ENCODE measurements at regions not wholly inside any gene's neighbourhood (a gene's known extent, or its start where the extent isn't known, plus 50 kb on each side); places are given as distances from the start of the nearest gene placed in this dataset.

DNA sequence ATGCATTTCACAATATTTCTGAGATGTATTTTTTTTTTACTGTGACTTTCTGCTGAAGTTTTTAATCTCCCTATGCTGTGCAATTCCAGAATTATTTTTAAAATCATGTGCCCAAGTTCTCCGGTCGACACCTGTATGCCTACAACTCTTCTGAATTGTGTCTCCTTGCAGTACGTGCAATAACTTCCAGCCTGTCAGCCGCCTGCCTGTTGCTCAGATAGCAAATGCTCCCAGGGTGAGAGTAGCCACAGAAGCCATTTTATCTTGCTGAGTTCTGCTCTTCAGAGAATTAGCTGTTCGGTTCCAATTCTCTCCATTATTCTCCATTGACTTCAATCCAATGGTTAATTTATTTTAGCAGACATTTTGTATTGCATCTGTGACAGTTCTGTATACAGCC, 188.3 kb downstream of the CDC14C start:
- no peak overlapping the region for H3K27ac ChIP-seq (ENCODE audit: low read depth, low read length)
- no peak overlapping the region for H3K4me3 ChIP-seq (ENCODE audit: insufficient read depth, low read depth, low read length)
- H3K4me2 ChIP-seq (ENCODE audit: low read length), result no peak overlapping the region
- no peaks in the 10 kb centered on the region for H3K36me3 ChIP-seq (ENCODE audit: insufficient read depth, low read length)
- FAIRE-seq, result no peak
- H3K4me3 Mint-ChIP-seq (ENCODE audit: unreplicated experiment), result no peak overlapping the region
- DNase-seq (ENCODE audit: low read depth), result no peak
- H3K4me1 Mint-ChIP-seq (ENCODE audit: low read depth, unreplicated experiment), result no peaks in the 10 kb centered on the region
- H3K9ac ChIP-seq (ENCODE audit: low read length), result no peak overlapping the region
- H4K20me1 ChIP-seq (ENCODE audit: insufficient read depth, low read length), result no peaks in the 10 kb centered on the region
- H3K27me3 ChIP-seq (ENCODE audit: insufficient read depth, low read length), result no peaks in the 10 kb centered on the region
- H3K36me3 Mint-ChIP-seq (ENCODE audit: low read depth, unreplicated experiment), result no peaks in the 10 kb centered on the region
- H3K79me2 ChIP-seq (ENCODE audit: insufficient read depth, low read length), result no peaks in the 10 kb centered on the region
- no peak overlapping the region for H2AFZ ChIP-seq (ENCODE audit: low read depth, low read length)
- H3K27me3 Mint-ChIP-seq (ENCODE audit: low read depth, unreplicated experiment), result no peaks in the 10 kb centered on the region
- peaks cover 6% of the 10 kb centered on the region for H3K9me3 Mint-ChIP-seq (ENCODE audit: unreplicated experiment)
- H3K4me1 ChIP-seq (ENCODE audit: insufficient read depth, low read length), result no peaks in the 10 kb centered on the region
- peaks cover 2% of the 10 kb centered on the region for H3K9me3 ChIP-seq (ENCODE audit: insufficient read depth, low read depth, low read length)
- TF ChIP-seq EZH2 (IDR thresholded peaks at IDR 0.05; ENCODE audit: insufficient read depth, low read length), result no peak
- TF ChIP-seq, protein P1, sequence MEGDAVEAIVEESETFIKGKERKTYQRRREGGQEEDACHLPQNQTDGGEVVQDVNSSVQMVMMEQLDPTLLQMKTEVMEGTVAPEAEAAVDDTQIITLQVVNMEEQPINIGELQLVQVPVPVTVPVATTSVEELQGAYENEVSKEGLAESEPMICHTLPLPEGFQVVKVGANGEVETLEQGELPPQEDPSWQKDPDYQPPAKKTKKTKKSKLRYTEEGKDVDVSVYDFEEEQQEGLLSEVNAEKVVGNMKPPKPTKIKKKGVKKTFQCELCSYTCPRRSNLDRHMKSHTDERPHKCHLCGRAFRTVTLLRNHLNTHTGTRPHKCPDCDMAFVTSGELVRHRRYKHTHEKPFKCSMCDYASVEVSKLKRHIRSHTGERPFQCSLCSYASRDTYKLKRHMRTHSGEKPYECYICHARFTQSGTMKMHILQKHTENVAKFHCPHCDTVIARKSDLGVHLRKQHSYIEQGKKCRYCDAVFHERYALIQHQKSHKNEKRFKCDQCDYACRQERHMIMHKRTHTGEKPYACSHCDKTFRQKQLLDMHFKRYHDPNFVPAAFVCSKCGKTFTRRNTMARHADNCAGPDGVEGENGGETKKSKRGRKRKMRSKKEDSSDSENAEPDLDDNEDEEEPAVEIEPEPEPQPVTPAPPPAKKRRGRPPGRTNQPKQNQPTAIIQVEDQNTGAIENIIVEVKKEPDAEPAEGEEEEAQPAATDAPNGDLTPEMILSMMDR (IDR thresholded peaks at IDR 0.05; ENCODE audit: insufficient read depth, low read depth, low read length), result no peak
- no peak overlapping the region for H3K27ac Mint-ChIP-seq (ENCODE audit: unreplicated experiment)

DNA sequence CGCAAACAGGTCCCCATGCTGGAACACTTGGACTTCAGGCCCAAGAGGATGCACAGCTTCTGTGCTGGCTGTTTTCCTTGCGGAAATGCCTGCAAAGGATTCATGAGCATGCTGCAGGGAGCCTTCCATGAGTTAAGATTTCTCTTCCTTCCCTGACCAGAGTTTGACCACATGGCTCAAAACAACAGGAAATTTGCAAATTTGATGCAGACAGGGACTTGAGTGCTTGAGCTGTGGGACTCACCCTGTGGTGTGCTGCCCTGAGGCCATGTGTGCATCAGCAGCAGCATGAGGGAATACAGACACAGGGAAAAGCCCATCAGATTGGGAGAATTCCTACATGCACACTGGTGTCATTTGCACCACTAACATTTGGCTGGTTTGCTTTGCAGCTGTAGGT, 195.4 kb downstream of the CDC14C start:
- H3K4me1 Mint-ChIP-seq (ENCODE audit: low read depth, unreplicated experiment), result no peaks in the 10 kb centered on the region

DNA sequence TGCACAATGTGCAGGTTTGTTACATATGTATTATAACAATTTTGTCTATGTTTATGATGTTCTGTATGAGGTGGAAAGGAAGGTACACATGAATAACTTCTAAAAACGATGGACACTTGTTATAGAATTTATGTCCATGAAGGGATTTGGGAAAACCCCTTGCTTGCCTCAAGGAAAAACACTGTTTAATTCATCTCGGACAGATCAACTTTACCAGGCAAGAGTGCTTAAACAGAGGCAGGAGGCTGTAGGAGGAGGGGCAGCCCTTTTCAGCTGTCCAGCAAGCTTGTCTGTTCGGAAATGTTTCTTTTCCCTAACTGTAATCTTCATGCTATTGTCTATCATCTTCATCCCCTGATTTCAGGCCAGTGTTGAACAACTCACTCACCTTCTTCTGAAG, 200.9 kb downstream of the CDC14C start:
- H3K27me3 Mint-ChIP-seq (ENCODE audit: low read depth, unreplicated experiment), result peaks cover 4% of the 10 kb centered on the region
- H4K20me1 ChIP-seq (ENCODE audit: insufficient read depth, low read length), result no peaks in the 10 kb centered on the region
- H2AFZ ChIP-seq (ENCODE audit: low read depth, low read length), result no peak overlapping the region
- no peak overlapping the region for H3K9ac ChIP-seq (ENCODE audit: low read length)
- no peak for TF ChIP-seq EZH2 (IDR thresholded peaks at IDR 0.05; ENCODE audit: insufficient read depth, low read length)
- TF ChIP-seq, protein P1 (IDR thresholded peaks at IDR 0.05; ENCODE audit: insufficient read depth, low read depth, low read length), result no peak
- H3K4me3 Mint-ChIP-seq (ENCODE audit: unreplicated experiment), result no peak overlapping the region
- H3K9me3 ChIP-seq (ENCODE audit: insufficient read depth, low read depth, low read length), result peaks cover 3% of the 10 kb centered on the region
- no peak overlapping the region for H3K4me2 ChIP-seq (ENCODE audit: low read length)
- no peaks in the 10 kb centered on the region for H3K4me1 Mint-ChIP-seq (ENCODE audit: low read depth, unreplicated experiment)
- no peak overlapping the region for H3K27ac ChIP-seq (ENCODE audit: low read depth, low read length)
- H3K4me1 ChIP-seq (ENCODE audit: insufficient read depth, low read length), result no peaks in the 10 kb centered on the region
- H3K4me3 ChIP-seq (ENCODE audit: insufficient read depth, low read depth, low read length), result no peak overlapping the region
- no peaks in the 10 kb centered on the region for H3K36me3 ChIP-seq (ENCODE audit: insufficient read depth, low read length)
- H3K79me2 ChIP-seq (ENCODE audit: insufficient read depth, low read length), result no peaks in the 10 kb centered on the region
- H3K9me3 Mint-ChIP-seq (ENCODE audit: unreplicated experiment), result no peaks in the 10 kb centered on the region
- H3K27me3 ChIP-seq (ENCODE audit: insufficient read depth, low read length), result no peaks in the 10 kb centered on the region
- H3K27ac Mint-ChIP-seq (ENCODE audit: unreplicated experiment), result no peak overlapping the region
- FAIRE-seq (no peak), DNase-seq (ENCODE audit: low read depth) (no peak)
- no peaks in the 10 kb centered on the region for H3K36me3 Mint-ChIP-seq (ENCODE audit: low read depth, unreplicated experiment)

More for the DNA sequence above, 195.4 kb downstream of the CDC14C start:
- no peak overlapping the region for H3K4me3 ChIP-seq (ENCODE audit: insufficient read depth, low read depth, low read length)
- Mint-ChIP-seq H3K4me3 (ENCODE audit: unreplicated experiment) (no peak overlapping the region), H3K27me3 (ENCODE audit: low read depth, unreplicated experiment) (peaks cover 2% of the 10 kb centered on the region), H3K36me3 (ENCODE audit: low read depth, unreplicated experiment) (no peaks in the 10 kb centered on the region), H3K9me3 (ENCODE audit: unreplicated experiment) (peaks cover 2% of the 10 kb centered on the region), H3K27ac (ENCODE audit: unreplicated experiment) (no peak overlapping the region)
- FAIRE-seq (no peak), DNase-seq (ENCODE audit: low read depth) (no peak)
- no peaks in the 10 kb centered on the region for H3K4me1 ChIP-seq (ENCODE audit: insufficient read depth, low read length)
- peaks cover 3% of the 10 kb centered on the region for H3K9me3 ChIP-seq (ENCODE audit: insufficient read depth, low read depth, low read length)
- H3K27ac ChIP-seq (ENCODE audit: low read depth, low read length), result no peak overlapping the region
- no peak overlapping the region for H3K9ac ChIP-seq (ENCODE audit: low read length)
- no peaks in the 10 kb centered on the region for H3K36me3 ChIP-seq (ENCODE audit: insufficient read depth, low read length)
- H3K4me2 ChIP-seq (ENCODE audit: low read length), result no peak overlapping the region
- no peaks in the 10 kb centered on the region for H4K20me1 ChIP-seq (ENCODE audit: insufficient read depth, low read length)
- TF ChIP-seq EZH2 (IDR thresholded peaks at IDR 0.05; ENCODE audit: insufficient read depth, low read length), result no peak
- TF ChIP-seq, protein P1 (IDR thresholded peaks at IDR 0.05; ENCODE audit: insufficient read depth, low read depth, low read length), result no peak
- H3K27me3 ChIP-seq (ENCODE audit: insufficient read depth, low read length), result no peaks in the 10 kb centered on the region
- no peak overlapping the region for H2AFZ ChIP-seq (ENCODE audit: low read depth, low read length)
- no peaks in the 10 kb centered on the region for H3K79me2 ChIP-seq (ENCODE audit: insufficient read depth, low read length)

All from astrocyte (in vitro differentiated cells and primary cell).